ENCODE measurements at regions not wholly inside any gene's neighbourhood (a gene's known extent, or its start where the extent isn't known, plus 50 kb on each side); places are given as distances from the start of the nearest gene placed in this dataset.

GRCh38 chr17:83198366-83199341 is 119.2 kb downstream of the METRNL start:
- TF ChIP-seq EZH2 (IDR thresholded peaks at IDR 0.05; ENCODE audit: borderline replicate concordance, low read depth, low read length, poor library complexity, severe bottlenecking) (no peak), CTCF (conservative IDR thresholded peaks at IDR 0.05; ENCODE audit: low read depth, low read length) (no peak)
- CTCF ChIA-PET, result no interaction called here
- intact Hi-C loops (cut with micrococcal nuclease; ENCODE audit: unreplicated experiment), result no loop called here
- H3K4me1 ChIP-seq (ENCODE audit: insufficient read depth, low read length, poor library complexity, severe bottlenecking), result no peaks in the 10 kb centered on the region
- BruUV-seq (replicated peaks), result no TSS peak
- H3K27ac ChIP-seq (ENCODE audit: low read depth, low read length, poor library complexity, severe bottlenecking), result no peak overlapping the region
- DNase-seq (ENCODE audit: low spot score), result no peak
- no peaks in the 10 kb centered on the region for H3K36me3 ChIP-seq (ENCODE audit: insufficient read depth, low read length, poor library complexity, severe bottlenecking)
- H3K4me3 ChIP-seq (ENCODE audit: low read depth, low read length, poor library complexity, severe bottlenecking), result no peak overlapping the region
- POLR2A ChIA-PET (ENCODE audit: low non-redundant PET), result no interaction called here
- no peaks in the 10 kb centered on the region for H3K9me3 ChIP-seq (ENCODE audit: low read depth, low read length, poor library complexity, severe bottlenecking)
- no peaks in the 10 kb centered on the region for H3K27me3 ChIP-seq (replicated peaks; ENCODE audit: insufficient read depth, low read depth, low read length, poor library complexity)

- Histone ChIP-seq H3K9me3 (ENCODE audit: low read depth, low read length, poor library complexity, severe bottlenecking) (no peaks in the 10 kb centered on the region), H3K27ac (ENCODE audit: low read depth, low read length, poor library complexity, severe bottlenecking) (no peak overlapping the region), H3K27me3 (replicated peaks; ENCODE audit: insufficient read depth, low read depth, low read length, poor library complexity) (no peaks in the 10 kb centered on the region), H3K36me3 (ENCODE audit: insufficient read depth, low read length, poor library complexity, severe bottlenecking) (no peaks in the 10 kb centered on the region), H3K4me3 (ENCODE audit: low read depth, low read length, poor library complexity, severe bottlenecking) (no peak overlapping the region), H3K4me1 (ENCODE audit: insufficient read depth, low read length, poor library complexity, severe bottlenecking) (no peaks in the 10 kb centered on the region)
- CTCF ChIA-PET, result no interaction called here
- no peak for TF ChIP-seq CTCF (conservative IDR thresholded peaks at IDR 0.05; ENCODE audit: low read depth, low read length)
- TF ChIP-seq EZH2 (IDR thresholded peaks at IDR 0.05; ENCODE audit: borderline replicate concordance, low read depth, low read length, poor library complexity, severe bottlenecking), result no peak
- intact Hi-C loops (cut with micrococcal nuclease; ENCODE audit: unreplicated experiment), result no loop called here
- POLR2A ChIA-PET (ENCODE audit: low non-redundant PET), result no interaction called here
- DNase-seq (ENCODE audit: low spot score), result no peak
- BruUV-seq (replicated peaks), result no TSS peak
These were observed 120.2 kb downstream of the METRNL start for GRCh38 chr17:83199500-83200201.

- ChIA-PET POLR2A (ENCODE audit: low non-redundant PET) (no interaction called here), CTCF (no interaction called here)
- TF ChIP-seq CTCF (conservative IDR thresholded peaks at IDR 0.05; ENCODE audit: low read depth, low read length) (no peak), EZH2 (IDR thresholded peaks at IDR 0.05; ENCODE audit: borderline replicate concordance, low read depth, low read length, poor library complexity, severe bottlenecking) (no peak)
- Histone ChIP-seq H3K27me3 (replicated peaks; ENCODE audit: insufficient read depth, low read depth, low read length, poor library complexity) (no peaks in the 10 kb centered on the region), H3K4me1 (ENCODE audit: insufficient read depth, low read length, poor library complexity, severe bottlenecking) (no peaks in the 10 kb centered on the region), H3K9me3 (ENCODE audit: low read depth, low read length, poor library complexity, severe bottlenecking) (no peaks in the 10 kb centered on the region), H3K36me3 (ENCODE audit: insufficient read depth, low read length, poor library complexity, severe bottlenecking) (no peaks in the 10 kb centered on the region), H3K4me3 (ENCODE audit: low read depth, low read length, poor library complexity, severe bottlenecking) (no peak overlapping the region), H3K27ac (ENCODE audit: low read depth, low read length, poor library complexity, severe bottlenecking) (no peak overlapping the region)
- no peak for DNase-seq (ENCODE audit: low spot score)
- intact Hi-C loops (cut with micrococcal nuclease; ENCODE audit: unreplicated experiment), result no loop called here
- BruUV-seq (replicated peaks), result no TSS peak
These were observed 120.9 kb downstream of the METRNL start for GRCh38 chr17:83200231-83200699.

Measured in A673 (cell line).